Hepatocyte (in vitro differentiated cells): ENCODE measurements at regions not wholly inside any gene's neighbourhood (a gene's known extent, or its start where the extent isn't known, plus 50 kb on each side); places are given as distances from the start of the nearest gene placed in this dataset.

Experiments used
- DNase-seq: peaks from one replicate; pipeline ENCODE4 v3.0.0-alpha.2; 2016; ENCODE audit warnings: low spot score
- H2AFZ ChIP-seq: fragments of 200-600 bp; sonication (generic); 2 replicates; pipeline ENCODE4 v1.6.0; 2016; ENCODE audit warnings: antibody characterized with exemption, mild to moderate bottlenecking
- H3K27ac ChIP-seq: fragments of 200-600 bp; sonication (generic); 2 replicates; pipeline ENCODE4 v1.5.1; 2016; ENCODE audit warnings: mild to moderate bottlenecking
- H3K27me3 ChIP-seq: fragments of 200-600 bp; sonication (generic); 2 replicates; pipeline ENCODE4 v1.6.1; 2016
- H3K36me3 ChIP-seq: fragments of 200-600 bp; sonication (generic); replicated peaks from 2 replicates; pipeline ENCODE4 v1.5.1; 2016; ENCODE audit warnings: low read depth; ENCODE audit not compliant: insufficient read depth
- H3K4me1 ChIP-seq: fragments of 200-600 bp; sonication (generic); 2 replicates; pipeline ENCODE4 v1.5.1; 2016; ENCODE audit warnings: mild to moderate bottlenecking, moderate library complexity; ENCODE audit not compliant: insufficient read depth
- H3K4me2 ChIP-seq: fragments of 200-600 bp; sonication (generic); 2 replicates; pipeline ENCODE4 v1.6.0; 2016
- H3K4me3 ChIP-seq: fragments of 200-600 bp; sonication (generic); 2 replicates; pipeline ENCODE4 v1.5.1; 2016; ENCODE audit warnings: mild to moderate bottlenecking
- H3K79me2 ChIP-seq: fragments of 200-600 bp; sonication (generic); 2 replicates; pipeline ENCODE4 v1.6.0; 2017; ENCODE audit warnings: mild to moderate bottlenecking
- H3K9me2 ChIP-seq: fragments of 200-600 bp; sonication (generic); replicated peaks from 2 replicates; pipeline ENCODE4 v1.6.0; 2017; ENCODE audit warnings: mild to moderate bottlenecking; ENCODE audit not compliant: insufficient read depth
- H3K9me3 ChIP-seq: fragments of 200-600 bp; sonication (generic); 2 replicates; pipeline ENCODE4 v1.5.1; 2016; ENCODE audit warnings: low read depth, mild to moderate bottlenecking
- H4K20me1 ChIP-seq: fragments of 200-600 bp; sonication (generic); 2 replicates; pipeline ENCODE4 v1.6.0; 2016; ENCODE audit warnings: mild to moderate bottlenecking; ENCODE audit not compliant: insufficient read depth, poor library complexity, severe bottlenecking
- CTCF ChIP-seq: fragments of 200-600 bp; sonication (generic); IDR thresholded peaks from 2 replicates; pipeline ENCODE4 v1.5.1; 2016; ENCODE audit warnings: antibody characterized with exemption, mild to moderate bottlenecking; ENCODE audit not compliant: poor library complexity
- EZH2 ChIP-seq: fragments of 200-600 bp; sonication (generic); IDR thresholded peaks from 2 replicates; pipeline ENCODE4 v1.6.1; 2016; ENCODE audit warnings: antibody characterized with exemption, mild to moderate bottlenecking, borderline replicate concordance
- EZH2phosphoT487 ChIP-seq: fragments of 200-600 bp; sonication (generic); IDR thresholded peaks from one replicate; pipeline ENCODE4 v1.6.1; 2018; ENCODE audit warnings: antibody characterized with exemption, mild to moderate bottlenecking, low read depth, moderate library complexity; ENCODE audit not compliant: unreplicated experiment, severe bottlenecking
- WGBS: methylation state at CpG from one replicate; pipeline ENCODE4 v1.1.6; 2016; ENCODE audit warnings: low lambda C conversion rate; ENCODE audit errors: missing lambda C conversion rate; 5-methylcytosine and 5-hydroxymethylcytosine counted together

GRCh38 chr15:58261368-58261767 lies 123.2 kb downstream of the AQP9 start:
- Histone ChIP-seq H3K9me2 (no peaks in the 10 kb centered on the region), H2AFZ (no peak overlapping the region), H3K4me2 (no peak overlapping the region), H3K79me2 (no peaks in the 10 kb centered on the region), H3K36me3 (no peaks in the 10 kb centered on the region), H3K27ac (no peak overlapping the region), H3K4me1 (no peaks in the 10 kb centered on the region), H4K20me1 (no peaks in the 10 kb centered on the region), H3K9me3 (no peaks in the 10 kb centered on the region), H3K27me3 (no peaks in the 10 kb centered on the region), H3K4me3 (no peak overlapping the region)
- WGBS, result 81% methylated on average over 5 of the region's 5 CpGs
- TF ChIP-seq EZH2 (no peak), EZH2phosphoT487 (no peak), CTCF (no peak)
- DNase-seq, result no peak

GRCh38 chr15:58264053-58264971 lies 126.1 kb downstream of the AQP9 start:
- no peak overlapping the region for H3K4me2 ChIP-seq
- H3K27ac ChIP-seq, result no peak overlapping the region
- no peak for DNase-seq
- no peaks in the 10 kb centered on the region for H3K9me3 ChIP-seq
- H3K27me3 ChIP-seq, result no peaks in the 10 kb centered on the region
- H3K79me2 ChIP-seq, result no peaks in the 10 kb centered on the region
- 72% methylated on average over 4 of the region's 4 CpGs for WGBS
- no peak for TF ChIP-seq EZH2
- TF ChIP-seq CTCF, result no peak
- no peak for TF ChIP-seq EZH2phosphoT487
- H3K9me2 ChIP-seq, result no peaks in the 10 kb centered on the region
- H3K36me3 ChIP-seq, result no peaks in the 10 kb centered on the region
- no peak overlapping the region for H3K4me3 ChIP-seq
- no peaks in the 10 kb centered on the region for H4K20me1 ChIP-seq
- no peaks in the 10 kb centered on the region for H3K4me1 ChIP-seq
- no peak overlapping the region for H2AFZ ChIP-seq

GRCh38 chr15:58267051-58267450 lies 128.9 kb downstream of the AQP9 start:
- Histone ChIP-seq H3K4me2 (no peak overlapping the region), H3K4me1 (no peaks in the 10 kb centered on the region), H2AFZ (no peak overlapping the region), H3K4me3 (no peak overlapping the region), H3K9me2 (no peaks in the 10 kb centered on the region), H3K79me2 (no peaks in the 10 kb centered on the region), H3K27me3 (no peaks in the 10 kb centered on the region), H3K36me3 (no peaks in the 10 kb centered on the region), H3K27ac (no peak overlapping the region), H4K20me1 (no peaks in the 10 kb centered on the region), H3K9me3 (no peaks in the 10 kb centered on the region)
- TF ChIP-seq CTCF (no peak), EZH2 (no peak), EZH2phosphoT487 (no peak)
- DNase-seq, result no peak
- 57% methylated on average over 1 of the region's 1 CpG for WGBS
